ENCODE measurements at regions not wholly inside any gene's neighbourhood (a gene's known extent, or its start where the extent isn't known, plus 50 kb on each side); places are given as distances from the start of the nearest gene placed in this dataset.

DNA sequence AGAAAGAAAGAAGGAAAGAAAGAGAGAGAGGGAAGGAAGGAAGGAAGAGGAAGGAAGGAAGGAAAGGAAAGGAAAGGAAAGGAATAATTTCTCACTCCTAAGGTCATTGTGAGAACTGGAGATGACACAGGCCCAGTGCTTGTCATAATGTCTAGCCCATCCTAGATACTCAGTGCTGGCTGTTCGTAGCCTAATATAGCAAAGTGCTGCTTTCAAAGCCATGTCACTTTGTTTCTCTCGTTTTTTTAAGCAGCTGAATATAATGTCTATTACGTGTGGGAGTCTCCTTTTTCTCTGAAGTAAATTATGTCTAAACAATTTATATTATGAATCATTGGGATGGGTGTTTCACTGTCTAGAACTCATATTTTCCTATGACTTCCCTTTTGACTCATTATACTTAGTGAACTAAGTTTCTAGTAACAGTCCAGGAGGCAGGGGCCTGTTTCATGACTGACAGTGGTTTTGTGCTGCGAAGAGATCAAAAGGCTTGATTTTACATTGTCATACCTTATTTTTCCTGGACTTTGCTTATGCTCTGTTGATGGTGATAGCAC lies 327.0 kb upstream of the ZFP42 start:
- no peak for TF ChIP-seq CTCF (conservative IDR thresholded peaks at IDR 0.05 in 1 of 2, IDR thresholded peaks at IDR 0.05 in 1 of 2; ENCODE audit: extremely low read depth in 1 of 2, insufficient read depth in 1 of 2, low read depth in 1 of 2, low read length in 2 of 2)
- TF ChIP-seq EZH2 (IDR thresholded peaks at IDR 0.05; ENCODE audit: borderline replicate concordance, low read length) = no peak

Measured in mammary epithelial cell (primary cell).